ENCODE measurements at regions not wholly inside any gene's neighbourhood (a gene's known extent, or its start where the extent isn't known, plus 50 kb on each side); places are given as distances from the start of the nearest gene placed in this dataset.

GRCh38 chr2:94947097-94948016, 76.1 kb downstream of the TEKT4 start:
- no peaks in the 10 kb centered on the region for H3K4me1 ChIP-seq (ENCODE audit: control insufficient read depth, insufficient read depth, low read length)
- H3K18ac ChIP-seq (ENCODE audit: low read depth, low read length) = no peak overlapping the region
- no peak overlapping the region for H4K91ac ChIP-seq (ENCODE audit: insufficient read depth, low read depth, low read length)
- 100% methylated on average over 2 to 7 of the region's 34 CpGs for WGBS, 2 experiments (ENCODE audit: extremely low coverage in 2 of 2, insufficient read length in 1 of 2)
- H2BK20ac ChIP-seq (ENCODE audit: low read depth, low read length) = no peak overlapping the region
- H3K9me1 ChIP-seq (ENCODE audit: insufficient read depth, low read length) = no peaks in the 10 kb centered on the region
- no peak overlapping the region for H3K23ac ChIP-seq (ENCODE audit: low read depth, low read length)
- H4K8ac ChIP-seq (ENCODE audit: low read depth in 2 of 2, low read length in 2 of 2) = no peak overlapping the region
- no peak overlapping the region for H3K4me3 ChIP-seq (ENCODE audit: insufficient read depth, low read depth, low read length)
- no peak for DNase-seq
- no peak for ATAC-seq (ENCODE audit: low read depth)
- CTCF ChIA-PET = no interaction called here
- H2AK9ac ChIP-seq (replicated peaks; ENCODE audit: low read depth, low read length, poor library complexity) = no peak overlapping the region
- no peak overlapping the region for H3K56ac ChIP-seq (ENCODE audit: extremely low read depth, insufficient read depth, low read length)
- H4K5ac ChIP-seq (ENCODE audit: low read depth, low read length) = no peak overlapping the region
- no peaks in the 10 kb centered on the region for H4K20me1 ChIP-seq (ENCODE audit: insufficient read depth, low read length)
- POLR2A ChIA-PET (ENCODE audit: unreplicated experiment) = no interaction called here
- intact Hi-C loops (cut with micrococcal nuclease) (no loop called here), in situ Hi-C loops (cut with MboI; ENCODE audit: low sequenced_read_pairs) (no loop called here), dilution Hi-C loops (cut with HindIII; ENCODE audit: low sequenced_read_pairs, unreplicated experiment) (no loop called here)
- no peak overlapping the region for H2BK120ac ChIP-seq (ENCODE audit: low read depth, low read length)
- H3K14ac ChIP-seq (replicated peaks; ENCODE audit: low read depth, low read length) = no peak overlapping the region
- H2BK15ac ChIP-seq (ENCODE audit: low read depth, low read length) = no peak overlapping the region
- H2AFZ ChIP-seq (replicated peaks; ENCODE audit: low read length, poor library complexity) = no peak overlapping the region
- H3K79me1 ChIP-seq (ENCODE audit: low read depth in 1 of 2, low read length in 2 of 2) = no peaks in the 10 kb centered on the region
- no peak overlapping the region for H3K4ac ChIP-seq (ENCODE audit: low read depth, low read length)
- no peaks in the 10 kb centered on the region for H3K9me3 ChIP-seq (ENCODE audit: control insufficient read depth, insufficient read depth, low read length)
- no peak overlapping the region for H3K4me2 ChIP-seq (ENCODE audit: low read depth, low read length)
- H2BK5ac ChIP-seq (ENCODE audit: low read depth, low read length, poor library complexity, severe bottlenecking) = no peak overlapping the region
- BruUV-seq (replicated peaks) = no TSS peak
- no peak overlapping the region for H3K9ac ChIP-seq (ENCODE audit: low read depth, low read length)
- H2AK5ac ChIP-seq (ENCODE audit: low read depth, low read length) = no peak overlapping the region
- no peaks in the 10 kb centered on the region for H3K27me3 ChIP-seq (ENCODE audit: control insufficient read depth, insufficient read depth, low read length)
- no peak for TF ChIP-seq BHLHE40 (IDR thresholded peaks at IDR 0.05; ENCODE audit: low read depth, low read length)
- no peak for TF ChIP-seq MXI1 (IDR thresholded peaks at IDR 0.05; ENCODE audit: borderline replicate concordance, low read depth, low read length)
- TF ChIP-seq CEBPB (IDR thresholded peaks at IDR 0.05; ENCODE audit: low read depth, low read length) = no peak
- TF ChIP-seq, protein P1, sequence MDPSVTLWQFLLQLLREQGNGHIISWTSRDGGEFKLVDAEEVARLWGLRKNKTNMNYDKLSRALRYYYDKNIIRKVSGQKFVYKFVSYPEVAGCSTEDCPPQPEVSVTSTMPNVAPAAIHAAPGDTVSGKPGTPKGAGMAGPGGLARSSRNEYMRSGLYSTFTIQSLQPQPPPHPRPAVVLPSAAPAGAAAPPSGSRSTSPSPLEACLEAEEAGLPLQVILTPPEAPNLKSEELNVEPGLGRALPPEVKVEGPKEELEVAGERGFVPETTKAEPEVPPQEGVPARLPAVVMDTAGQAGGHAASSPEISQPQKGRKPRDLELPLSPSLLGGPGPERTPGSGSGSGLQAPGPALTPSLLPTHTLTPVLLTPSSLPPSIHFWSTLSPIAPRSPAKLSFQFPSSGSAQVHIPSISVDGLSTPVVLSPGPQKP (IDR thresholded peaks at IDR 0.05; ENCODE audit: borderline replicate concordance, low read depth, low read length) = no peak
- no peak for TF ChIP-seq FOS (IDR thresholded peaks at IDR 0.05; ENCODE audit: low read depth, low read length)
- no peak for TF ChIP-seq RCOR1 (IDR thresholded peaks at IDR 0.05; ENCODE audit: insufficient replicate concordance, low read length)
- no peak for TF ChIP-seq POLR2A (IDR thresholded peaks at IDR 0.05; ENCODE audit: low read depth, low read length)
- no peak overlapping the region for H3K27ac ChIP-seq (ENCODE audit: insufficient read depth, low read length)
- no peaks in the 10 kb centered on the region for H3K36me3 ChIP-seq (ENCODE audit: control insufficient read depth, insufficient read depth, low read length)
